Peyer's patch (tissue), 4 donors: ENCODE measurements at regions not wholly inside any gene's neighbourhood (a gene's known extent, or its start where the extent isn't known, plus 50 kb on each side); places are given as distances from the start of the nearest gene placed in this dataset.

Source experiments
- DNase-seq, 3 donors: peaks; one replicate each; pipeline ENCODE4 v3.0.0-alpha.2; 2017 to 2019
- H3K27ac ChIP-seq, 4 donors: fragments of 200-600 bp; sonication (generic); one replicate each; pipeline ENCODE4 v1.5.1; 2016 to 2019
- H3K27me3 ChIP-seq, 2 donors: fragments of 200-600 bp; sonication (generic); one replicate each; pipeline ENCODE4 v1.5.1; 2019
- H3K36me3 ChIP-seq, 3 donors: fragments of 200-600 bp; sonication (generic); one replicate each; pipeline ENCODE4 v1.5.1; 2016 to 2019
- H3K4me1 ChIP-seq, 4 donors: fragments of 200-600 bp; sonication (generic); one replicate each; pipeline ENCODE4 v1.5.1; 2016 to 2019
- H3K4me3 ChIP-seq, 4 donors: fragments of 200-600 bp; sonication (generic); 1 replicate in 3 of 4; 2 replicates in 1 of 4; pipeline ENCODE4 v1.5.1; 2016 to 2019; ENCODE audit warnings: mild to moderate bottlenecking in 1 of 4
- H3K9me3 ChIP-seq, 4 donors: fragments of 200-600 bp; sonication (generic); one replicate each; pipeline ENCODE4 v1.5.1; 2016 to 2019; ENCODE audit warnings: mild to moderate bottlenecking in 1 of 4
- CTCF ChIP-seq, 6 experiments: fragments of 450-650 bp in 4 of 6; fragments of 200-600 bp in 2 of 6; sonication (generic) in 1 of 6; IDR thresholded peaks; one replicate each; pipeline ENCODE4 v1.5.1; 2017 to 2019; ENCODE audit warnings: antibody characterized with exemption in 6 of 6, mild to moderate bottlenecking in 3 of 6, moderate library complexity in 1 of 6
- POLR2A ChIP-seq, 2 donors: fragments of 450-650 bp; IDR thresholded peaks; one replicate each; pipeline ENCODE4 v1.5.1; 2017; ENCODE audit warnings: antibody characterized with exemption in 2 of 2, mild to moderate bottlenecking in 2 of 2, moderate library complexity in 2 of 2

GRCh38 chr17:52298881-52299280 is 140.4 kb upstream of the CA10 start:
- Histone ChIP-seq H3K36me3 (no peaks in the 10 kb centered on the region), H3K4me1 (no peaks in the 10 kb centered on the region), H3K4me3 (no peak overlapping the region), H3K9me3 (no peaks in the 10 kb centered on the region), H3K27ac (no peak overlapping the region), H3K27me3 (no peaks in the 10 kb centered on the region)
- TF ChIP-seq CTCF (IDR thresholded peaks at IDR 0.05) (no peak), POLR2A (IDR thresholded peaks at IDR 0.05) (no peak)
- DNase-seq: no peak

GRCh38 chr17:52297230-52298010 is 138.9 kb upstream of the CA10 start:
- H3K27ac ChIP-seq: no peak overlapping the region
- H3K27me3 ChIP-seq: no peaks in the 10 kb centered on the region
- H3K4me1 ChIP-seq: no peaks in the 10 kb centered on the region
- H3K36me3 ChIP-seq: no peaks in the 10 kb centered on the region
- TF ChIP-seq POLR2A (IDR thresholded peaks at IDR 0.05) (no peak), CTCF (IDR thresholded peaks at IDR 0.05) (no peak)
- no peak for DNase-seq
- H3K9me3 ChIP-seq: no peaks in the 10 kb centered on the region
- H3K4me3 ChIP-seq: no peak overlapping the region

- Histone ChIP-seq H3K4me1 (no peaks in the 10 kb centered on the region), H3K27me3 (no peaks in the 10 kb centered on the region), H3K36me3 (no peaks in the 10 kb centered on the region), H3K4me3 (no peak overlapping the region), H3K27ac (no peak overlapping the region), H3K9me3 (no peaks in the 10 kb centered on the region)
- DNase-seq: no peak
- TF ChIP-seq POLR2A (IDR thresholded peaks at IDR 0.05) (no peak), CTCF (IDR thresholded peaks at IDR 0.05) (no peak)
Observed at GRCh38 chr17:52294301-52294700, 135.8 kb upstream of the CA10 start.

- Histone ChIP-seq H3K9me3 (no peaks in the 10 kb centered on the region), H3K4me3 (no peak overlapping the region), H3K4me1 (no peaks in the 10 kb centered on the region), H3K27me3 (no peaks in the 10 kb centered on the region), H3K27ac (no peak overlapping the region), H3K36me3 (no peaks in the 10 kb centered on the region)
- TF ChIP-seq POLR2A (IDR thresholded peaks at IDR 0.05): no peak
- TF ChIP-seq CTCF (IDR thresholded peaks at IDR 0.05): no peak
- no peak for DNase-seq
Observed at GRCh38 chr17:52287611-52288010, 129.1 kb upstream of the CA10 start.

- no peaks in the 10 kb centered on the region for H3K36me3 ChIP-seq
- TF ChIP-seq CTCF (IDR thresholded peaks at IDR 0.05) (no peak), POLR2A (IDR thresholded peaks at IDR 0.05) (no peak)
- no peak overlapping the region for H3K27ac ChIP-seq
- no peaks in the 10 kb centered on the region for H3K4me1 ChIP-seq
- H3K4me3 ChIP-seq: no peak overlapping the region
- DNase-seq: no peak
- H3K27me3 ChIP-seq: no peaks in the 10 kb centered on the region
- no peaks in the 10 kb centered on the region for H3K9me3 ChIP-seq
Observed at GRCh38 chr17:52283872-52284271, 125.4 kb upstream of the CA10 start.
